ENCODE measurements at regions not wholly inside any gene's neighbourhood (a gene's known extent, or its start where the extent isn't known, plus 50 kb on each side); places are given as distances from the start of the nearest gene placed in this dataset.
A peak's percentile ranks its signal among the peaks of the same experiment; 100 is the strongest.

- no peak overlapping the region for H3K27ac Mint-ChIP-seq
- DNase-seq (ENCODE audit: low spot score in 2 of 2) (no peak), ATAC-seq (no peak)
- H3K4me3 Mint-ChIP-seq, result no peak overlapping the region
- peaks cover 14% of the 10 kb centered on the region for H3K4me1 Mint-ChIP-seq
- peaks cover 6% of the 10 kb centered on the region for H3K36me3 Mint-ChIP-seq
- H3K9me3 Mint-ChIP-seq, result no peaks in the 10 kb centered on the region
Measured at GRCh38 chr5:110055302-110055701, 365.6 kb downstream of the MAN2A1 start.

- ATAC-seq, result no peak
- H3K4me1 Mint-ChIP-seq, result peaks cover 14% of the 10 kb centered on the region
- peaks cover 6% of the 10 kb centered on the region for H3K36me3 Mint-ChIP-seq
- DNase-seq (ENCODE audit: low spot score in 2 of 2), result no peak
- H3K9me3 Mint-ChIP-seq, result no peaks in the 10 kb centered on the region
- no peak overlapping the region for H3K27ac Mint-ChIP-seq
- H3K4me3 Mint-ChIP-seq, result no peak overlapping the region
Measured at GRCh38 chr5:110056580-110057114, 366.9 kb downstream of the MAN2A1 start.

GRCh38 chr5:110058175-110058574, 368.4 kb downstream of the MAN2A1 start:
- no peak overlapping the region for H3K4me3 Mint-ChIP-seq
- DNase-seq (ENCODE audit: low spot score in 2 of 2) (no peak), ATAC-seq (no peak)
- H3K36me3 Mint-ChIP-seq, result peaks cover 6% of the 10 kb centered on the region
- H3K9me3 Mint-ChIP-seq, result no peaks in the 10 kb centered on the region
- H3K4me1 Mint-ChIP-seq, result peaks cover 14% of the 10 kb centered on the region
- H3K27ac Mint-ChIP-seq, result no peak overlapping the region

GRCh38 chr5:110062246-110062645, 372.5 kb downstream of the MAN2A1 start:
- no peak for ATAC-seq
- H3K4me3 Mint-ChIP-seq, result no peak overlapping the region
- H3K27ac Mint-ChIP-seq, result no peak overlapping the region

GRCh38 chr5:110063640-110064602, 374.2 kb downstream of the MAN2A1 start:
- Mint-ChIP-seq H3K36me3 (no peaks in the 10 kb centered on the region), H3K9me3 (no peaks in the 10 kb centered on the region), H3K4me1 (peaks cover 12% of the 10 kb centered on the region), H3K4me3 (no peak overlapping the region), H3K27ac (no peak overlapping the region)
- DNase-seq (ENCODE audit: low spot score in 2 of 2), result no peak
- peak; percentile 84 for ATAC-seq

More at GRCh38 chr5:110062246-110062645, 372.5 kb downstream of the MAN2A1 start:
- Mint-ChIP-seq H3K4me1 (peaks cover 12% of the 10 kb centered on the region), H3K9me3 (no peaks in the 10 kb centered on the region), H3K36me3 (no peaks in the 10 kb centered on the region)
- DNase-seq (ENCODE audit: low spot score in 2 of 2), result no peak

- no peaks in the 10 kb centered on the region for H3K36me3 Mint-ChIP-seq
- H3K4me3 Mint-ChIP-seq, result no peak overlapping the region
- DNase-seq (ENCODE audit: low spot score in 2 of 2) (no peak), ATAC-seq (no peak)
- peaks cover 12% of the 10 kb centered on the region for H3K4me1 Mint-ChIP-seq
- H3K9me3 Mint-ChIP-seq, result peaks cover under 1% of the 10 kb centered on the region
- H3K27ac Mint-ChIP-seq, result no peak overlapping the region
Measured at GRCh38 chr5:110064603-110065268, 375.0 kb downstream of the MAN2A1 start.

- DNase-seq (ENCODE audit: low spot score in 2 of 2) (no peak), ATAC-seq (no peak)
- Mint-ChIP-seq H3K4me1 (no peaks in the 10 kb centered on the region), H3K9me3 (peaks cover 14% of the 10 kb centered on the region), H3K27ac (no peak overlapping the region), H3K4me3 (no peak overlapping the region), H3K36me3 (no peaks in the 10 kb centered on the region)
Measured at GRCh38 chr5:110070836-110071235, 381.1 kb downstream of the MAN2A1 start.

GRCh38 chr5:110072651-110073050, 382.9 kb downstream of the MAN2A1 start:
- Mint-ChIP-seq H3K36me3 (no peaks in the 10 kb centered on the region), H3K4me3 (no peak overlapping the region), H3K27ac (no peak overlapping the region), H3K9me3 (peaks cover 14% of the 10 kb centered on the region), H3K4me1 (no peaks in the 10 kb centered on the region)
- ATAC-seq, result no peak
- no peak for DNase-seq (ENCODE audit: low spot score in 2 of 2)

GRCh38 chr5:110073534-110073933, 383.8 kb downstream of the MAN2A1 start:
- peaks cover 14% of the 10 kb centered on the region for H3K9me3 Mint-ChIP-seq
- no peak overlapping the region for H3K4me3 Mint-ChIP-seq
- no peak overlapping the region for H3K27ac Mint-ChIP-seq

GRCh38 chr5:110075656-110076055, 385.9 kb downstream of the MAN2A1 start:
- Mint-ChIP-seq H3K4me1 (no peaks in the 10 kb centered on the region), H3K27ac (no peak overlapping the region), H3K9me3 (peaks cover 11% of the 10 kb centered on the region), H3K4me3 (no peak overlapping the region), H3K36me3 (no peaks in the 10 kb centered on the region)
- ATAC-seq (no peak), DNase-seq (ENCODE audit: low spot score in 2 of 2) (no peak)

More at GRCh38 chr5:110073534-110073933, 383.8 kb downstream of the MAN2A1 start:
- no peak for DNase-seq (ENCODE audit: low spot score in 2 of 2)
- H3K36me3 Mint-ChIP-seq, result no peaks in the 10 kb centered on the region
- no peaks in the 10 kb centered on the region for H3K4me1 Mint-ChIP-seq
- ATAC-seq, result no peak

- ATAC-seq, result no peak
- no peak overlapping the region for H3K27ac Mint-ChIP-seq
- no peaks in the 10 kb centered on the region for H3K36me3 Mint-ChIP-seq
- peaks cover 8% of the 10 kb centered on the region for H3K9me3 Mint-ChIP-seq
- no peak overlapping the region for H3K4me3 Mint-ChIP-seq
- no peaks in the 10 kb centered on the region for H3K4me1 Mint-ChIP-seq
- DNase-seq (ENCODE audit: low spot score in 2 of 2), result no peak
Measured at GRCh38 chr5:110077147-110077546, 387.4 kb downstream of the MAN2A1 start.

GRCh38 chr5:110082194-110082593, 392.5 kb downstream of the MAN2A1 start:
- ATAC-seq (no peak), DNase-seq (ENCODE audit: low spot score in 2 of 2) (no peak)
- H3K4me3 Mint-ChIP-seq, result no peak overlapping the region
- no peaks in the 10 kb centered on the region for H3K36me3 Mint-ChIP-seq
- no peaks in the 10 kb centered on the region for H3K9me3 Mint-ChIP-seq
- H3K27ac Mint-ChIP-seq, result no peak overlapping the region
- H3K4me1 Mint-ChIP-seq, result peaks cover 6% of the 10 kb centered on the region

- no peak for DNase-seq (ENCODE audit: low spot score in 2 of 2)
- Mint-ChIP-seq H3K27ac (no peak overlapping the region), H3K9me3 (no peaks in the 10 kb centered on the region), H3K4me1 (peaks cover 6% of the 10 kb centered on the region), H3K36me3 (no peaks in the 10 kb centered on the region), H3K4me3 (no peak overlapping the region)
- no peak for ATAC-seq
Measured at GRCh38 chr5:110082863-110083262, 393.1 kb downstream of the MAN2A1 start.

- ATAC-seq (no peak), DNase-seq (ENCODE audit: low spot score in 2 of 2) (no peak)
- Mint-ChIP-seq H3K36me3 (no peaks in the 10 kb centered on the region), H3K4me3 (no peak overlapping the region), H3K9me3 (no peaks in the 10 kb centered on the region), H3K27ac (no peak overlapping the region), H3K4me1 (peaks cover 6% of the 10 kb centered on the region)
Measured at GRCh38 chr5:110085826-110086225, 396.1 kb downstream of the MAN2A1 start.

- ATAC-seq, result peak; percentile 98
- Mint-ChIP-seq H3K27ac (peak overlapping the region; percentile 52), H3K4me3 (peak overlapping the region; percentile 37)
Measured at GRCh38 chr5:110086658-110087388, 397.1 kb downstream of the MAN2A1 start.

More at GRCh38 chr5:110086658-110087388, 397.1 kb downstream of the MAN2A1 start:
- peak; percentile 8 to 66 for DNase-seq (ENCODE audit: low spot score in 2 of 2)
- Mint-ChIP-seq H3K36me3 (no peaks in the 10 kb centered on the region), H3K9me3 (no peaks in the 10 kb centered on the region), H3K4me1 (peaks cover 6% of the 10 kb centered on the region)
